B cell (primary cell): ENCODE measurements at regions not wholly inside any gene's neighbourhood (a gene's known extent, or its start where the extent isn't known, plus 50 kb on each side); places are given as distances from the start of the nearest gene placed in this dataset.
"Not testable (repeated sequence)": the region's sequence is repeated elsewhere in the genome, so short reads cannot be mapped to it uniquely, and the experiment has no call there.

Source experiments
- ATAC-seq: fragments of 200-7000 bp; cut with Tn5 transposase; one replicate; pipeline ENCODE4 v1.10.0; 2021; ENCODE audit warnings: low read depth, mild to moderate bottlenecking, moderate number of reproducible peaks, moderate library complexity
- CTCF ChIA-PET: fragments of 350-600 bp; sonication (Branson Sonifier 250); formaldehyde crosslinking; loops from one replicate; lab custom pipeline; 2021; ENCODE audit warnings: antibody characterized with exemption, inconsistent platforms; lab: Charles Lee
- POLR2A ChIA-PET: fragments of 350-600 bp; sonication (Branson Sonifier 250); formaldehyde crosslinking; loops from one replicate; lab custom pipeline; 2021; ENCODE audit warnings: antibody characterized with exemption; lab: Charles Lee
- DNase-seq: peaks from one replicate; pipeline ENCODE4 v3.0.0; 2013
- H2AFZ ChIP-seq: 2 replicates; pipeline ENCODE4 v1.6.1; 2012; ENCODE audit warnings: mild to moderate bottlenecking, low read depth, low read length; ENCODE audit not compliant: insufficient read depth, poor library complexity, severe bottlenecking
- H3K27ac ChIP-seq, 2 donors: 1 replicate in 1 of 2; 2 replicates in 1 of 2; pipeline ENCODE4 v1.5.1; 2012 to 2013; ENCODE audit warnings: low read length in 2 of 2, mild to moderate bottlenecking in 2 of 2, moderate library complexity in 1 of 2
- H3K27me3 ChIP-seq, 4 experiments: fragments of 200-600 bp in 1 of 4; sonication (generic) in 1 of 4; replicated peaks in 1 of 4; 1 replicate in 2 of 4; 2 replicates in 2 of 4; pipeline versions ENCODE4 v1.6.1 to v1.7.0; 2013 to 2016; ENCODE audit warnings: low read length in 3 of 4, mild to moderate bottlenecking in 2 of 4, mixed read lengths in 1 of 4, moderate library complexity in 1 of 4; ENCODE audit not compliant: insufficient read depth in 4 of 4, control insufficient read depth in 3 of 4; ENCODE audit errors: control extremely low read depth in 1 of 4
- H3K36me3 ChIP-seq, 2 experiments: replicated peaks in 1 of 2; 1 replicate in 1 of 2; 2 replicates in 1 of 2; pipeline versions ENCODE4 v1.6.1 to v1.7.1; 2013; ENCODE audit warnings: low read length in 1 of 2; ENCODE audit not compliant: insufficient read depth in 2 of 2, control insufficient read depth in 1 of 2; ENCODE audit errors: control extremely low read depth in 1 of 2, extremely low read depth in 1 of 2
- H3K4me1 ChIP-seq, 2 donors: fragments of 200-600 bp in 1 of 2; sonication (generic) in 1 of 2; 1 replicate in 1 of 2; 2 replicates in 1 of 2; pipeline versions ENCODE4 v1.5.1 to v1.6.1; 2013 to 2017; ENCODE audit warnings: low read length in 2 of 2; ENCODE audit not compliant: control insufficient read depth in 2 of 2, insufficient read depth in 2 of 2
- H3K4me2 ChIP-seq: replicated peaks from 2 replicates; pipeline ENCODE3; 2012; ENCODE audit warnings: mild to moderate bottlenecking, low read depth, low read length; ENCODE audit not compliant: poor library complexity, severe bottlenecking
- H3K4me3 ChIP-seq, 5 experiments: fragments of 200-600 bp in 1 of 5; sonication (generic) in 1 of 5; 1 replicate in 3 of 5; 2 replicates in 2 of 5; pipeline versions ENCODE4 v1.5.1 to v1.7.0; 2011 to 2016; ENCODE audit warnings: low read length in 4 of 5, mild to moderate bottlenecking in 4 of 5, low read depth in 2 of 5, control low read depth in 1 of 5, moderate library complexity in 1 of 5; ENCODE audit not compliant: insufficient read depth in 1 of 5; ENCODE audit errors: control extremely low read depth in 1 of 5, extremely low read depth in 1 of 5
- H3K79me2 ChIP-seq: fragments of 200-600 bp; sonication (generic); one replicate; pipeline ENCODE4 v1.6.0; 2016; ENCODE audit warnings: low read length; ENCODE audit not compliant: control insufficient read depth, insufficient read depth
- H3K9ac ChIP-seq: fragments of 200-600 bp; sonication (generic); 2 replicates; pipeline ENCODE4 v1.6.1; 2017; ENCODE audit warnings: mild to moderate bottlenecking, low read length, moderate library complexity
- H3K9me3 ChIP-seq, 3 donors: one replicate each; pipeline versions ENCODE4 v1.6.1 to v1.7.1; 2013; ENCODE audit warnings: low read length in 2 of 3; ENCODE audit not compliant: control insufficient read depth in 2 of 3, insufficient read depth in 1 of 3; ENCODE audit errors: control extremely low read depth in 1 of 3
- H4K20me1 ChIP-seq: 2 replicates; pipeline ENCODE4 v1.6.0; 2012; ENCODE audit warnings: mild to moderate bottlenecking, low read length; ENCODE audit not compliant: insufficient read depth, control insufficient read depth, poor library complexity, severe bottlenecking
- H3K27ac Mint-ChIP-seq: one replicate; pipeline ENCODE4 v1.8.0; 2021; ENCODE audit warnings: mixed read lengths
- H3K27me3 Mint-ChIP-seq: one replicate; pipeline ENCODE4 v1.8.0; 2021; ENCODE audit warnings: mixed read lengths
- H3K4me1 Mint-ChIP-seq: one replicate; pipeline ENCODE4 v1.8.0; 2021; ENCODE audit warnings: mixed read lengths
- H3K4me3 Mint-ChIP-seq: one replicate; pipeline ENCODE4 v1.8.0; 2021; ENCODE audit warnings: mixed read lengths
- H3K9me3 Mint-ChIP-seq: one replicate; pipeline ENCODE4 v1.8.0; 2022; ENCODE audit warnings: mixed read lengths; ENCODE audit not compliant: insufficient read depth
- CTCF ChIP-seq: fragments of 200-600 bp; IDR thresholded peaks from one replicate; pipeline ENCODE4 v1.8.0; 2022; ENCODE audit warnings: antibody characterized with exemption, mild to moderate bottlenecking
- EZH2 ChIP-seq: IDR thresholded peaks from 2 replicates; pipeline ENCODE4 v1.6.1; 2012; ENCODE audit warnings: borderline replicate concordance, low read depth, mild to moderate bottlenecking, moderate library complexity, low read length; ENCODE audit not compliant: insufficient read depth, poor library complexity, severe bottlenecking
- WGBS: methylation state at CpG from one replicate; pipeline ENCODE4 v1.1.5; 2013; ENCODE audit warnings: missing lambda C conversion rate; ENCODE audit not compliant: insufficient coverage; 5-methylcytosine and 5-hydroxymethylcytosine counted together
- intact Hi-C: fragments of 100-400 bp; cut with micrococcal nuclease; formaldehyde crosslinking; loops from one replicate; pipeline ENCODE4 v1.10.0; 2022

- DNase-seq (no peak), ATAC-seq (no peak)
- Histone ChIP-seq H3K79me2 (no peaks in the 10 kb centered on the region), H3K4me2 (no peak overlapping the region), H4K20me1 (no peaks in the 10 kb centered on the region), H3K9me3 (no peaks in the 10 kb centered on the region), H2AFZ (no peak overlapping the region), H3K9ac (no peak overlapping the region), H3K4me1 (no peaks in the 10 kb centered on the region), H3K27ac (no peak overlapping the region), H3K36me3 (no peaks in the 10 kb centered on the region), H3K4me3 (no peak overlapping the region), H3K27me3 (no peaks in the 10 kb centered on the region)
- H3K4me1 Mint-ChIP-seq, result no peaks in the 10 kb centered on the region
- no peak overlapping the region for H3K27ac Mint-ChIP-seq
- CTCF ChIA-PET, result no interaction called here
- 85% methylated on average over 2 of the region's 2 CpGs for WGBS
- intact Hi-C loops, result no loop called here
- POLR2A ChIA-PET, result no interaction called here
- H3K27me3 Mint-ChIP-seq, result no peaks in the 10 kb centered on the region
- no peak overlapping the region for H3K4me3 Mint-ChIP-seq
- TF ChIP-seq CTCF, result no peak
- TF ChIP-seq EZH2, result no peak
- H3K9me3 Mint-ChIP-seq, result no peaks in the 10 kb centered on the region
Observed at GRCh38 chr4:66791686-66792085, 753.6 kb downstream of the CENPC start.

GRCh38 chr4:66785479-66785878 is 759.8 kb downstream of the CENPC start:
- Histone ChIP-seq H3K79me2 (no peaks in the 10 kb centered on the region), H3K4me3 (no peak overlapping the region), H3K9ac (no peak overlapping the region), H3K4me2 (no peak overlapping the region), H3K4me1 (no peaks in the 10 kb centered on the region), H3K9me3 (no peaks in the 10 kb centered on the region), H3K27ac (no peak overlapping the region), H2AFZ (no peak overlapping the region), H3K27me3 (no peaks in the 10 kb centered on the region), H4K20me1 (no peaks in the 10 kb centered on the region), H3K36me3 (no peaks in the 10 kb centered on the region)
- WGBS, result 80% methylated on average over 1 of the region's 2 CpGs
- H3K4me1 Mint-ChIP-seq, result no peaks in the 10 kb centered on the region
- TF ChIP-seq CTCF, result no peak
- TF ChIP-seq EZH2, result no peak
- H3K27ac Mint-ChIP-seq, result no peak overlapping the region
- peaks cover 2% of the 10 kb centered on the region for H3K9me3 Mint-ChIP-seq
- ChIA-PET CTCF (no interaction called here), POLR2A (no interaction called here)
- no peak overlapping the region for H3K4me3 Mint-ChIP-seq
- intact Hi-C loops, result no loop called here
- no peaks in the 10 kb centered on the region for H3K27me3 Mint-ChIP-seq
- ATAC-seq, result no peak
- no peak for DNase-seq

GRCh38 chr4:66782751-66783150 is 762.6 kb downstream of the CENPC start:
- CTCF ChIA-PET, POLR2A ChIA-PET, H3K4me2 ChIP-seq, H3K4me3 ChIP-seq, H3K9ac ChIP-seq, H3K9me3 Mint-ChIP-seq, H3K79me2 ChIP-seq, H3K9me3 ChIP-seq, H2AFZ ChIP-seq, H3K4me3 Mint-ChIP-seq, H3K27ac Mint-ChIP-seq, H3K4me1 ChIP-seq, H3K27me3 Mint-ChIP-seq, H3K27me3 ChIP-seq, H3K27ac ChIP-seq, H3K4me1 Mint-ChIP-seq, intact Hi-C loops, ATAC-seq, H3K36me3 ChIP-seq, H4K20me1 ChIP-seq, DNase-seq: not testable (repeated sequence)
- WGBS, result 91% methylated on average over 17 of the region's 18 CpGs
